ENCODE measurements at regions not wholly inside any gene's neighbourhood (a gene's known extent, or its start where the extent isn't known, plus 50 kb on each side); places are given as distances from the start of the nearest gene placed in this dataset.
"Not testable (repeated sequence)": the region's sequence is repeated elsewhere in the genome, so short reads cannot be mapped to it uniquely, and the experiment has no call there.

DNA sequence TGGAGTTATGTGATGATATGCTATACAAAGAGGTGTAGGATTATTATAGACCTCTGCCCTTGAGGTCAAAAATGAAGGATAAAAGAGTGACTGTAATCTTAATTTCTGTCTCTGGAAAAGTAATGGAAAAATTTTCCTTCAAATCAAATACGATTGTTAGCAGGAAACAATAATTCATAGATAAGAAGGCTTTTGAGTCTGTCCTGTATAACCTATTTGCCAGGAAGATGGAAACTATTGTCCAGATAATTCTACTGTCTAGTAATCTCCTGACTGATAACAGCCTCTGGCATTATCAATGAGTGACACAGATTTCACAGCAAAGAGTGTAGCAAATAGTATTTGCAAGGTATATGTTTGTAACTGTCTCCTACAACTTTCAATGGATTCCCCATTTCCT, 307.8 kb downstream of the MTX2 start:
- no peak for DNase-seq

DNA sequence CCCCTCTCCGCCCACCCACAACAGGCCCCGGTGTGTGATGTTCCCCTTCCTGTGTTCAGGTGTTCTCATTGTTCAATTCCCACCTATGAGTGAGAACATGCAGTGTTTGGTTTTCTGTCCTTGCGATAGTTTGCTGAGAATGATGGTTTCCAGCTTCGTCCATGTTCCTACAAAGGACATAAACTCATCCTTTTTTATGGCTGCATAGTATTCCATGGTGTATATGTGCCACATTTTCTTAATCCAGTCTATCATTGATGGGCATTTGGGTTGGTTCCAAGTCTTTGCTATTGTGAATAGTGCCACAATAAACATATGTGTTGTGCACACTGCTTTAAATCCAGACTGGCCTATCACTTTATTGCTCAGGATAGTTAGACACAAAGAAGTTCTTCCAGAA, 309.1 kb downstream of the MTX2 start:
- not testable (repeated sequence) for DNase-seq

DNA sequence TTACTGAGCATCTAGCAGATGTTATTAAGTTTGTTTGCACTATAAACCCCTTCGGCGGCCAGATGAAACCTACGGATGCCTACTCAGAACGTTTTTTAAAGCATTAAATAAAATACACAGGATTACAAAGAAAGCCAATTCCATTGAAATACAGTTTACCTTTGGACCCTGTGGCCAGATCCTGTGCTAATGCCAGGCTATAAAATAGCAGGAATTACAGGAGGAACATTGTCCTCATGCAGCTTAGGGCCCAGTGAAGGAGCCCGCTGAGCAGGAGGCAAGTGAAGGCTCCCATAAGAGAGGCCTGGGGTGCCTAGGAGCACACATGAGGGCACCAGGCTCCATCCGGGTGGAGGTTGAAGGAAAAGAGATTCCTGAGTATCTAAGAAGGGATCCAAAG, 310.4 kb downstream of the MTX2 start:
- no peak for DNase-seq

DNA sequence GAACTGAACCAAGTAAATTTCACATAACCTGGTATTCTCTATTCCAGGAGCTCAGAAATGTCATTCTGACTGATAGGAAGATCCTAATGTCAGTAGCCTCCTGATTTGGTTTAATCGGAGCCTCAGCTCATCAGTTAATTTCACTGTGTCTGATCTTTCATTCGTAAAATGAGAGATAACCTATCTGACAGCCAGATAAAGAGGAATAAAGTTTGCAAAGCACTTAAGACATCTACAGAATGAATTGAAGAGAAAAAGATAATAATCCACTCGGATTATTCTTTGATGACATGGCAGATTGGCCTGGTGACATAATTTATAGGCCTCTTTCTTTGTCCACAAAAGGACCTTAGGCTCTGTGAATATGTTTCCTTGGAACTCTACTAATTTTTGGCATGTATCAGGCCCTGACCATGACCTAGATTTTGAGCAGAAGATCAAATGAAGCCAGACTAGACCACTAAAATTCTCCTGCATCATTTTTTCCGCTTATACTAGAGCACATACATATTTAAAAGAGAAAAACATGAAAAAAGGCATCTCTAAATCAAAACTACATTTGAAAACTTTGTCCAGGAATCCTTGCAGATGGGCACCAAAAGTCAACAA, 312.4 kb downstream of the MTX2 start:
- DNase-seq: no peak

DNA sequence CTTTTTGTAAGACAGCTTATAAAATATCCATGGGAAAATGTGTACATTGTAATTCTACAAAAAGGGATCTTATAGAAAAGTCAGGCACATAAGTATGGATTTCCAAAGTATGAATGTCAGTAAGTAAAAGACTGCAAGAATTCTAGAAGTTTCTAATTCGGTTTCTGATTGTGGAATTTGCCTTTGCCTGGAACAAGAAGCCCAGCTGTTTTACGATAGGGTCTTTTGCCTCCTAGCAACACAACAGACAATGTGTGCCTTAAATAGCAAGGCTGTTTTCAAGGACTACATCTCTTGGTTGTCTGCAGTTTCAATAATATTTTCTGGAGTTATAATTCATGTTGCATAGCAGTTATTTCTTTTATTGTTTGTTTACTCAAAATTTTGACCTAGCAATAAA, 312.9 kb downstream of the MTX2 start:
- DNase-seq: no peak

GRCh38 chr2:176582990-176583481, 313.8 kb downstream of the MTX2 start:
- DNase-seq: no peak

- no peak for DNase-seq
These were observed 314.4 kb downstream of the MTX2 start for GRCh38 chr2:176583607-176584006.

DNA sequence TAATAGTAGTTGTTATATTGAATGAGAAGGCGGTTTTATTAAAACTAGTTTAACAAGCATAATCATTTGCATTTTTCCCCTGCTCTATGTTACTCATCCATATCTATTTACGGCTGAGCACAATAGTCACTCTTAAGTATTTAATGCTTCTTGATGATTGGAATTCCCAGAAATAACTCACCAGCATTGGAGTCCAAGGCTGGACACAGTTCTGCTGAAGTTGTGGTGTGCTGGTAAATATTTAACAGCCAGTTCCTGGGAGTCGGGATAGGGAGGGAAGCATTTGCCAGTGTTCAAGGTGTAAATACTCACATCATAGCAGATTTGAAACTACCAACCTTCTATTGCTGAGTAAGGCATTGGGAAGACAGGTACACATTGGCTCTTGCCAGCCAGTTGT, 315.1 kb downstream of the MTX2 start:
- no peak for DNase-seq

DNA sequence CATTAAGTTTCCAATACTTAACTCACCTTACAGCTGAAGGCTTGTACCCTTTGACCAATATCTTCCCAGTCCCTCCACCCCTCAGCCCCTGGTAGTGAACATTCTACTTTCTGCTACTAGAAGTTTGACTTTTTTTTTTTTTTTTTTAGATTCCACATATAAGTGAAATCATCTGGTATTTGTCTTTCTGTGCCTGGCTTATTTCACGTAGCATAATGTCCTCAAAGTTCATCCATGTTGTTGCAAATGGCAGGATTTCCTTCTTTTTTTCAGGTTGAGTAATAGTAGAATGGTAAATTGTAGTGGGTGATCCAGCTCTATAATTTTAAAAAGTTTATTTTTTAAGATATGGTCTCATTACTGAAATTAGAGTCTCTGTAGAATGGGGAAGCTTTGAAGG, 316.0 kb downstream of the MTX2 start:
- DNase-seq: no peak

- no peak for DNase-seq
These were observed 316.5 kb downstream of the MTX2 start for GRCh38 chr2:176585791-176586190.

- DNase-seq: no peak
These were observed 320.0 kb downstream of the MTX2 start for GRCh38 chr2:176589287-176589686.

GRCh38 chr2:176589825-176590440, 320.7 kb downstream of the MTX2 start:
- DNase-seq: no peak

GRCh38 chr2:176592216-176592615, 323.0 kb downstream of the MTX2 start:
- DNase-seq: no peak

DNA sequence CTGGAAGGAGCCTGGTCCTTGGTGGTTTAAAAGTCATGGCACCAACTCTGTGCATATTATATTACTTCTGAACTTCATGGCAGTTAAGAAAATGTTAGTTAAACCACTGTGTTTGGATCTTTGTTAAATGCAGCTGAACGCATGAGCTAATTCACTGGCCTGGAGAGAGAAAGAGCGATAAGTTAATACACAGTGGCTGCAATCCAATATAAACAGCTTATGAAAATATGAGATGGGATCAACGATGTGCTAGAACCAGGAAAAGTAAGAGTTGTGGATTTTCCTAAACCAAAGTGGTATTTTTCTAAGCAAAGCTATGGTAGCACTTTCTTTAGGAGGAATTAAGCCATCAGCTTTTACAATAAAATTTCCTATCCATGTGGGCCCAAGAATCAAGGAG, 326.7 kb downstream of the MTX2 start:
- no peak for DNase-seq

DNA sequence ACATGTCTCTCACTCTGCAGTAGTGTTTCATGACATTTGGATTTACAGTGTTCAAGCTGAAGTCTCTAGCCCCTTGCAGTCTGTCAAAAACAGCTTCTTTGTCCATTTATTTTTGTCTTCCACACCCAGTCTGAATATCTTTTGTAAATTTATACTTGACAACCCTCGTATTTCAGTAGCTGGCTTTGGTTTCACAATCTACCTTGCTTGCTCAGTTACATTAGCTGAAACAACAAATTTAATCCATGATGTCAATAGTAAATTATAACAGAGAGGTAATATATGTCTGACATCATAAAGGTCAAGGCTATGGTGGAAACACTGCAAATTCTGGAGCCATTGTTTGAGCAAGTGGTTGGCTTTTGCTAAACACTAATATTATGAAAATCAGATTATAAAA, 328.7 kb downstream of the MTX2 start:
- no peak for DNase-seq

DNA sequence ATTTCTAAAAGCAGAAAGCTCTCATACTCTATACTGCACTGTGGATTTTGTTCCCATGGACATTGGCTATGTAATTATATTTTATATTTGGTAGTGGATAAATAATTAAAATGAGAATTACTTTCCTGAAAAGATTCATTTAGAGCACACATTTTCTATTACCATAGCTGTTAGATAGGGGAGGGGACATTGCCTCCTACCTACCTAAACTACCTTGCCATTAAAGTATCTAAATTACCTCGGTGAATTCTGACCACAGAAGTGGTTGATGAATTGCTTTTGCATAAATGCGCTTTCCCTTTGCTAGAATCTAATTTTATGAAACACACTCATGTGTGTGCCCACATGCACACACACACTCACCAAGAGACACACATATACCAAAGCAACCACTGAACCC, 329.1 kb downstream of the MTX2 start:
- no peak for DNase-seq

DNA sequence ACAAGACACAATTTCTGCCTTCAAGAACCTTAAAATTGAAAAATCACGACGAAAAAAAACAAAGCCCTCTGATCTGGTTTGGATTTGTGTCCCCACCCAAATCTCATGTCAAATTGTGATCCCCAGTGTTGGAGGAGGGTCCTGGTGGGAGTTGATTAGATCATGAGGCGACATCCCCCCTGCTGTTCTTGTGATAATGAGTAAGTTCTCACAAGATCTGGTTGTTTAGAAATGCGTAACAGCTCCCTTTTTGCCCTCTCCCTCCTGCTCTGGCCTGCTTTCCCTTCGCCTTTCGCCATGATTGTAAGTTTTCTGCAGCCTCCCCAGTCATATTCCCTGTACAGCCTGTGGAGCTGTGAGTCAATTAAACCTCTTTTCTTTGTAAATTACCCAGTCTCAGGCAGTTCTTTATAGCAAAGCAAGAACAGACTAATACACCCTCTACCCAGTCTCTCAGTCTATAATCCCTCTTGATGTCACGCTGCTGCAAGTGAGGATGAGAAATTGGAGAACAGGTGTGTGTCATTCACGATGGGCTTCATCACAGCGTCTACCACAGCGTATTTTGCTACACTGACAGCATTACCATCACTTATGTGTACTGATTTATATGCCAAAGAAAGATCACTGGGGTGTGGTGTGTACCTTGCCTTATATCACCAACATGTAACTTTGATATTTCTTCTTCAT, 330.7 kb downstream of the MTX2 start:
- no peak for DNase-seq

GRCh38 chr2:176601066-176601465, 331.8 kb downstream of the MTX2 start:
- DNase-seq: no peak

- no peak for DNase-seq
These were observed 342.8 kb downstream of the MTX2 start for GRCh38 chr2:176612036-176612435.

DNA sequence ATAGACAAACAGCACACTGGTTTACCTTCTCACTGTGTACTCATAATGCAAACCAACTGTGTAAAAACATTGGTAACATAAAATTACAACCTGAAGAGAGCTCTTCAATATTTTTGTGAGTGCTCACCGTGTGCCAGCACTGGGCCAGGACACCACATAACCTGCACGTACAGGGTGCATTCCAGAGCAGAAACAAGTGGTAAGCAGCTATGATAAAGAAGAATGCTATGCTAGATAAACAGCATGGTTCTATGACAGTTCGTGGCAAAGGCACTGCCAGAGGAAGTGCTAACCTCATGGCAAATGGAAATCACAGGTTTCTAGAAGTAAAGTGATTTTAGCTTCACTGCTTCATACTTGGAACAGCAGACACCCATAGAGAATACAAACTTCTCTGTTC, 343.5 kb downstream of the MTX2 start:
- no peak for DNase-seq

GRCh38 chr2:176613323-176613987, 344.2 kb downstream of the MTX2 start:
- DNase-seq: no peak

GRCh38 chr2:176614049-176614448, 344.8 kb downstream of the MTX2 start:
- no peak for DNase-seq

DNA sequence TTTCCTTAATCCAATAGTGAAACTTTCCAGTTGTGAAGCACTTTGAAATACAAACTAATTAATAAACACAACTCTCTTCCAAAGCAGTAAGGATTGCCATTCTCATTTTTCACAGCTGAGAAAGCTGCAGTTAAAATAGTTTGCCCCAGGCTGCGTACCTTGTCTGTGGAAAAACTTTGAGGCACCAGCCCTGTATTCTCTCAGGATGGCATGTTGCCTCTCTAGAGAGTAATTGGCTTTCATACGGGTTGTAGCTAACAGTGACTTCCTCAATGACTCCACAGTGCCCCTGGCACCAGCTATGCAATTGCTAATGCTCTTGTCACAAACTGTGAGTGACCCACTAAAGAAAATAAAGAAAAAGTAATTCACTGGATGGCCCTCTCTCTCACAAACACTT, 345.7 kb downstream of the MTX2 start:
- no peak for DNase-seq

- no peak for DNase-seq
These were observed 350.3 kb downstream of the MTX2 start for GRCh38 chr2:176619504-176619903.

Measured in NCI-H1436 (cell line).